ENCODE measurements at regions not wholly inside any gene's neighbourhood (a gene's known extent, or its start where the extent isn't known, plus 50 kb on each side); places are given as distances from the start of the nearest gene placed in this dataset.
"Not testable (repeated sequence)": the region's sequence is repeated elsewhere in the genome, so short reads cannot be mapped to it uniquely, and the experiment has no call there.

GRCh38 chr1:189117072-189117770 is 1360.4 kb downstream of the BRINP3 start:
- in situ Hi-C loops (cut with HindIII; ENCODE audit: low sequenced_read_pairs), result no loop called here

DNA sequence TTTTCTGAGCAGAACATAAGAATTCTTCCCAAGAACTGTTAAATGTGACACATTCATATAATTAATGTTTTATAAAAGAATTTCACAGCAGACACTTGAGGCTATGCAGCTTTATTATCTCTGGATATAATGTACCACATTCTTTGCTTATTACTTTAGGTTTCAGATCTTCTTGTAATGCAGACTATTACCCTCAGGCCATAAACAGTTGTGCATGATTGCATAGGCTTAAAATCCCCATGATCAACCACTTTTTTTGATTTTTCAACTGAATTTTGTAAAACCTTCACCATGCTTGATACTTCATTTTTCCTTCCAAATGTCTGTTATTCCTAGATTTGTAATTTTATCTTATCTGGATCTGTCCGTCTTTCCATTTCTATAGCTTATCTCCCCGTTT is 1355.7 kb downstream of the BRINP3 start:
- in situ Hi-C loops (cut with HindIII; ENCODE audit: low sequenced_read_pairs), result no loop called here

DNA sequence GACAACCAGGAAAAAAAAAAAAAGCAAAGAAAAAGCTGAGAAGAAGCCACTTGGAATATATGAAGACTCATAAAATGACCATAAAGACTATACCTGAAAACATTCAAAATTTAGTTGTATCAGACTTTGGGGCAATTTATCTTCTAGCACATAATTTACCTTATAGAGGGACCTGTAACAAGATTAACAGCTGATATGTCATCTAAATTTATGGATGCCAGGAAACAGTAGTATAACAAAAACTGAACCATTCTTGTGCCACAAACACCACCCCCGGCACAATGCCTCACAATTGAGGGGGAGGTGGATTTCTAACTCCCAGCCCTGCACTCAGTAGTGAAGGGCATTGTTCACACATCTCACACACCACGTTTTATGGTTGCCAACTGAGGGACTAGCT is 1352.0 kb downstream of the BRINP3 start:
- in situ Hi-C loops (cut with HindIII; ENCODE audit: low sequenced_read_pairs), result no loop called here

DNA sequence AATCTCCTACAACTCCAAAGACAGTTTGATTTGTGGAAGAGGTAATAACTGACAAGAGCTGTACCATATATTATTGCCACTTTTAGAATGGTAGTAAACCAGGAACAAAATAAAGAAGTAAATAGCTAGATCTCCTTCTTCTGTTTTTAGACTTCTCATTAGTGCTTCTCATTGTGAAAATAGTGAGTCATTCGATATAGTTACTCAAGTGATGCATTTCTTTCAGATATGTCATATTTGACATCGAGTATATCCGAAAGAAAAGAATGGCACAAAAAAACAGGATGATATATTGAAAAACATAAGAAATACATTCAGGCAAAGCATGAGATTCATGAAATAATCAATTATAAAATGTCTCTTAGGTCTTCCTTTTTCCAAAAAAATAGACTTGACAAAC is 1346.1 kb downstream of the BRINP3 start:
- in situ Hi-C loops (cut with HindIII; ENCODE audit: low sequenced_read_pairs), result no loop called here

- in situ Hi-C loops (cut with HindIII; ENCODE audit: low sequenced_read_pairs), result not testable (repeated sequence)
Measured at GRCh38 chr1:189139748-189140147, 1337.9 kb downstream of the BRINP3 start.

DNA sequence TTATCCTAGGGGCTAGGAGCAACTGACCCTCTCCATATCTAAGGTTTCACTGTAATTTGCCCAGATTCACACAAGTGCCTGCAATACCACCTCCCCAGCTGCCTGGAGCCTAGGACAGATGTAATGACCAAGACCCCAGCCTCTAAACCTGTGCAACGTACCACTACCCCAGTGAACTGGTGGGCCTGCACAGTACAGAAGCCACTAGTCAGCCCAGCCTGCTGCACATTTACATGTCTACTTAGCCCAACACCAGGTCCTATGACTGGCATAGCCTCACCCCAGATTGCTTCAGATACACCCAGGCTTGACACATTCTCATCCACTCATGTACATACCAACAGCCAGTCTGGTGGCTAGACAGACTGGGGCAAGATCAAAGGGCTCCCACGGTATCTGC is 1336.6 kb downstream of the BRINP3 start:
- in situ Hi-C loops (cut with HindIII; ENCODE audit: low sequenced_read_pairs), result no loop called here

GRCh38 chr1:189149547-189150375 is 1327.9 kb downstream of the BRINP3 start:
- in situ Hi-C loops (cut with HindIII; ENCODE audit: low sequenced_read_pairs), result no loop called here

GRCh38 chr1:189150624-189151023 is 1327.0 kb downstream of the BRINP3 start:
- in situ Hi-C loops (cut with HindIII; ENCODE audit: low sequenced_read_pairs), result no loop called here

- in situ Hi-C loops (cut with HindIII; ENCODE audit: low sequenced_read_pairs), result no loop called here
Measured at GRCh38 chr1:189151361-189151760, 1326.3 kb downstream of the BRINP3 start.

DNA sequence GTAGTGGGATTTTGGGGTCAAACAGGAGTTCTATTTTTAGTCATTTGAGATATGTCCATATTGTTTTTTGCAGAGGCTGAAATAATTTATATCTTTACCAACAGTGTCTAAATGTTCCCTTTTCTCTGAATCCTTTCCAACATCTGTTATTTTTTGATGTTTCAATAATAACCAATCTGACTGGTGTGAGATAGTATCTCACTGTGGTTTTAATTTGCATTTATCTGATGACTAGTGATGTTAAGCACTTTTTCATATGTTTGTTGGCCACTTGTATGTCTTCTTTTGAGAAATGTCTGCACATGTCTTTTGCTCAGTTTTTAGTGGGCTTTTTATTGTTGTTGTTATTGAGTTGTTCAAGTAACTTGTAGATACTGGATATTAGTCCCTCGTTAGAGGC is 1325.0 kb downstream of the BRINP3 start:
- in situ Hi-C loops (cut with HindIII; ENCODE audit: low sequenced_read_pairs), result no loop called here

DNA sequence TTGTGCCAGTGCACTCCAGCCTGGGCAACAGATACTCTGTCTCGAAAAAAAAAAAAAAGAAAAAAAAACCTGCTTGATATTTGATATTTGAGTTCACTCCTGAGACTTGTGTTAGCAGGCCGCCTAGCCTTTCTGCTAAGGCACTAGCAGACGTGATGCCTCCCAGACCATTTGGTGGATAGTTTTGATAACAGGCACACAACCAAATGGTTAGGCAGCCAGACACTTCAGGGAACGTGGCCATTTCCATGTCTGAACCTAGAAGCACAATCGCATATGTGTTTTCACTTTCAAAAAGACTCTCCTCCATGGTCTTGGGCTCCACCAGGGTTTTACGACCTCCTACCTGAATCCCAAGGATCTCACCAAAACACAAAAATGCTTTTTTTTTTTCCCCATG is 1319.5 kb downstream of the BRINP3 start:
- in situ Hi-C loops (cut with HindIII; ENCODE audit: low sequenced_read_pairs), result no loop called here

DNA sequence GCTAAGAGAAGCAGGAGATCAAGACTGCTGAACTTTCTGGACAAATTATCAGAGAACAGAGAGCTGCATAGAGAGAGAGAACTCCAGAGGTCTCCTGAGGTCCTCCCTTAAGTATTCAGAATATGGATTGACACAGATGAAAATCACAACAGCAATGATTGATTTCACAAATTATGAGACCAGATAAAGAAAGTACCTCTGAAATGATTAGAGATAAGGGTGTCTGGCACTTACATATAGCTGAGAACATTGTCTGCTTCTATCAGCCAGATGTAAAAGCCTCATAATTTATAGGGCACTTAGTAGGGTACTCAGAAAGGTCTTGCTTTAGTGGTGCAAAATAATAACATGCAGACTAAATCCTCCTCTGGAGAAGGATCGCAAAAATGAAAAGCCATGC is 1301.8 kb downstream of the BRINP3 start:
- in situ Hi-C loops (cut with HindIII; ENCODE audit: low sequenced_read_pairs), result no loop called here

DNA sequence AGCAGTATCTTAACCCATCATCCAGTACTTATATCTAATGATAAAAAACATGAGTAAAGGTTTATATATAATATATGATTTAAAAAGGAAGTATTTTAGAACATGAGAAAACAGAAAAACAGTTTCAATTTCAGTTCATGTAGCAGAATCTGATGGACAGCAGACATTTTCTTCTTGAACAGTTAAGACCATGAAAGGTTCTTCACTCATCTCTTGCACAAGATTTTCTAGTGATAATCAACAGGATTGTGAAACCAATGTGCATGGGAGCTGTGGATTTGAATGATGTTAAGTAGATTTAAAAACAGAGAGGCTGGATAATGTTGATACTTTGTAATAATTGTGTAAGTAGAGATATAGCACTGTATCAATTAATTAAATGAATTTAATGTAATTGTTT is 1297.6 kb downstream of the BRINP3 start:
- in situ Hi-C loops (cut with HindIII; ENCODE audit: low sequenced_read_pairs), result no loop called here

- in situ Hi-C loops (cut with HindIII; ENCODE audit: low sequenced_read_pairs), result no loop called here
Measured at GRCh38 chr1:189185097-189185496, 1292.6 kb downstream of the BRINP3 start.

DNA sequence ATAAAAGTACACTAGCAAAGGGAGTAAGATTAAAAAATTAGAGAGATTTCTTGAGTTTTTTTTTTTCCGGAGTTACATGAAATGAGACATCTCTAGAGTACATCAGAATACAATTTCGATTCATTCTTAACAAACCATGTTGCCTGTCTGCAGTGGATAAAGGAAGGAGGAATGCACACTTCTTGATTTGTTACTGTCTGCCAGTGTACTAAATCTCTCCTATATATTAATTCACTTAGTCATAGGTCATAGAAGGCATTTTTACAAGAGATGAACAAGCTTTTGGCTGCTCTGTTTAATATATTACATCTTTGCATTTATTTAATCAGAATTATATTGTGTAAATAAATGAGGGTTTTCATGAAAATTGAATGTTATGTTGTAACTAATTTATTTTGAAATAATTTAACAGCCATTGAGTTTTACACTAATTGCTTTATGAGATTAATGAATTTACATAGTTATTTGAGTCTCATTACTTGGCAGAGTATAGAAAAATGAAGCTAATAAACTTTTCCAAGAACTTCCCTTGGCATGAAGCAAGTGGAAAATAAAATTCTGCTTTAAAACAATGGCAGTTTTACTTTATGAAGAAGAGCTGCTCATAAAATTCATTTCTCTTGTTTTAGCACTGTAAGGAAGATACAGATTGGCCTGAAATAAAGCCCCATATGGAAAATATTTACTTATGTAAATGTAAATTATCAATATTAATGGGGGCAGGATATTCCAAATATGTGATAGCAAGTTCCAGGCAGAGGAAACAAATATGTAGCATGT is 1284.7 kb downstream of the BRINP3 start:
- in situ Hi-C loops (cut with HindIII; ENCODE audit: low sequenced_read_pairs), result no loop called here

DNA sequence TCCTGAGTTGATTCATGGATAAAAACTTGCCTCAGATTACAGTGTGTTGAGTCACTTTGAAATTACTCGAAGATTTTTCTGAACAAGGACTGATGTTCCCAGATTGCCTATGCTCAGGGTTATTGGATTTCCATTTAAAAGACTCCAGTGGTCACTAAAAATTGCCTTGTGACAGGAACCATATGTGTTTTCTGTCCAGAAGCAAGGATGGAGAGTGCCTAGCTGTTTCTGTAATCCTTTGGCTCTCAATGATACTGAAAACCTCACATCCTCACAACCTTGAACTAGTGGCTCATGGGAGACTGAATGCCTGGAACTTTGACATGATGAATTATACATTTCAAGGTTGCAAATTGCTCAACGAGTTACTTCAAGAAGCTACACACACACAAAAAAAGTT is 1271.8 kb downstream of the BRINP3 start:
- in situ Hi-C loops (cut with HindIII; ENCODE audit: low sequenced_read_pairs), result no loop called here

DNA sequence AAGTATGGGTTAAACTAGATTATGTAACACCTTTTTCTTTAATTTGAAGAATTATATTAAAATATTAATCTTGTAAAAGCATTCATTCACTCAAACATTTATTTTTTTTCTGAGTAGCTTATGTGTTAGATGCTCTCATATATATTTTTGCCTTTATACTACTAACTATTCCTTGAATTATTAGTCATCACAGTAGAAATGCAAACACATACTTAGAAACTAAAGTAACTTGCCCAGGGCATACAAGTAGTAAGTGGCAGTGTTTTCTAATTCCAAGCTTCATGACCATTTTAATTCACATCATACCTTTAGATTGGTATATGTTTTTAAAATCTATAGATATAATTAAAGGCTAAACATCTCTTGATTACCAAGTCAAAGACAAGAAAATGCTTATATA is 1271.0 kb downstream of the BRINP3 start:
- in situ Hi-C loops (cut with HindIII; ENCODE audit: low sequenced_read_pairs), result no loop called here

DNA sequence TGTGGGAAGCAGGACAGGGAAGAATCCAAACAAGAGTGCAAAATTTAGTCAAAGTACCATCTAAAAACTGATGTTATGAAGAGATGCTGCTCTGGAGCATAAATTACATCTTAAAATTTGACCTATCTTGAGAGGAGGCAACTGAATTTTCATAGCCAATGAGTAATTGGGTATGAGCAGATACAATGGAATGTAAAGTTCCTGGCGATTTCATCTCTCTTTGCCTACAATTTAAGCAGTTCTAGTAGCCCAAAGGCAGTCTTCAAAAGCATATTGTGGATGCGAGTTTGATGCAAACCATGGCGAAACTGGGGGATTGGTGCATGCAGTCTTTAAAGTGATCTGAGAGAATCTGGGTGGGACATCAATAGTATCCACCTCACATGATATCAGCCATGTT is 1265.9 kb downstream of the BRINP3 start:
- in situ Hi-C loops (cut with HindIII; ENCODE audit: low sequenced_read_pairs), result no loop called here

DNA sequence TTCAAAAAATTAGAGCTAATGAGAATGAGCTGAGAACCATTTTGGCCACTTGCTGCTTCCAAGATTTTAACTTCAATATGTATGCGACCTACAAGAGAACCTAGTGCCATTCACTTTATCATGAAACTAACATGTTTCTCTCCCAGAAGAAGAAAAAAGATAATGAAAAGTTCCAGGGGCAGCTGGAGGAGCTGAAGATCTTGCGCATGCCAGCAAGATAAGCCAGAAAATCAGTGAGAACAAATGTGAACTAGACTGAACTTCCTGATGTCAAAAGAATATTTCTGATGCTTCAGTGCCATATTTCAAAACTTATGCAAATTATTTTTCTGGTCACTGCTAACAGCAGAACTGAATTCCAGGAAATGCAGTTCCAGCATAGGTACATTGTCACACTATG is 1265.1 kb downstream of the BRINP3 start:
- in situ Hi-C loops (cut with HindIII; ENCODE audit: low sequenced_read_pairs), result no loop called here

- in situ Hi-C loops (cut with HindIII; ENCODE audit: low sequenced_read_pairs), result no loop called here
Measured at GRCh38 chr1:189216886-189217285, 1260.8 kb downstream of the BRINP3 start.

DNA sequence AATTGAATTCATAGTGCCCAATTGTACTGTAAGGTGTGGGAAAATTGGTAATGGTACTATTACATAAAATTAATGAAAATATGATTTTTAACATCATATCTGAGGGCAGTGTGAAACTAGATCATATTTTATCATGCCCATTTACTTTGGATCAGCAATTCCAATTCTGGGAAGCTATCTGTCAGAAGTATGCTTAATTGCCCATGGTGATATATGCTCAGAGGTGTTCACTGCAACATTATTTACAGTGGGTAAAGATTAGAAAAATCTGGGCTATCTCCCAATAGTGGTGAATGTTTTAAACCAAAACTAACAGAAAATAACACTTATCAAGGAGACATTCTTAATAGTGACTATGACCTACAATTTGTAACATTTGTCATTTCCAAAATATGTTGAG is 1260.0 kb downstream of the BRINP3 start:
- in situ Hi-C loops (cut with HindIII; ENCODE audit: low sequenced_read_pairs), result no loop called here

- in situ Hi-C loops (cut with HindIII; ENCODE audit: low sequenced_read_pairs), result no loop called here
Measured at GRCh38 chr1:189220750-189221149, 1256.9 kb downstream of the BRINP3 start.

Data from DLD1 (cell line).